NCI-H2196 (cell line): ENCODE measurements at regions not wholly inside any gene's neighbourhood (a gene's known extent, or its start where the extent isn't known, plus 50 kb on each side); places are given as distances from the start of the nearest gene placed in this dataset.
"Not testable (repeated sequence)": the region's sequence is repeated elsewhere in the genome, so short reads cannot be mapped to it uniquely, and the experiment has no call there.

ENCODE experiments used
- DNase-seq: peaks from one replicate; lab custom pipeline; 2025; ENCODE audit not compliant: unreplicated experiment; lab: John Stamatoyannopoulos, UW

DNA sequence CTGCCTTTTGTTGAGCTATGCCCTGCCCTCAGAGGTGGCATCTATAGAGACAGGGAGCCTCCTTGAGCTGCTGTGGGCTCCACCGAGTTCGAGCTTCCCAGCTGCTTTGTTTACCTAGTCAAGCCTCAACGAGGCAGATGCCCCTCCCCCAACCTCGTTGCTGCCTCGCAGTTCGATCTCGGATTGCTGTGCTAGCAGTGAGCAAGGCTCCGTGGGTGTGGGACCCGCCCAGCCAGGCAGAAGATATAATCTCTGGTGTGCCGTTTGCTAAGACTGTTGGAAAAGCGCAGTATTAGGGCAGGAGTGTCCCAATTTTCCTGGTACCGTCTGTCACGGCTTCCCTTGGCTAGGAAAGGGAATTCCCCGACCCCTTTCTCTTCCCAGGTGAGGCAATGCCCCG is 88.4 kb upstream of the CDK6 start:
- DNase-seq, result no peak

GRCh38 chr7:92917230-92917629 is 80.9 kb upstream of the CDK6 start:
- no peak for DNase-seq

- peak; percentile 2 for DNase-seq
Observed at GRCh38 chr7:92916770-92917224, 80.4 kb upstream of the CDK6 start.

- DNase-seq, result no peak
Observed at GRCh38 chr7:92915348-92915747, 79.0 kb upstream of the CDK6 start.

- DNase-seq, result no peak
Observed at GRCh38 chr7:92914645-92915044, 78.3 kb upstream of the CDK6 start.

DNA sequence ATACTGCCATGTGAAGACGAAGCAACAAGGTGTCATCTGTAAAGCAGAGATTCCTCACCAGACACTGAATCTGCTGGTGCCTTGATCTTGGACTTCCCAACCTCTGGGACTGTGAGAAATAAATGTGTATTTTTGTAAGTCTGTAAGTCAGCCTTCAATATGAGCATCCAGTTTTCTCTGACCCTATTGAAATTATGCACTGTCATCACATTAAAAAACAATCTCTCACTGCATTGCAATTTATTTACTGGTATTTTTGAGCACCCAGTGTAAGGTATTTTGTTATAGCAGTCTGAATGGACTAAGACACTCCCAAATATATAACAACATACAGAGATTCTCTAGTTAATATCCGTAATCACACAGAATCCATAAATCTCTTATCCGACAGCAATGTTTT is 77.5 kb upstream of the CDK6 start:
- no peak for DNase-seq

GRCh38 chr7:92910976-92911375 is 74.6 kb upstream of the CDK6 start:
- no peak for DNase-seq

DNA sequence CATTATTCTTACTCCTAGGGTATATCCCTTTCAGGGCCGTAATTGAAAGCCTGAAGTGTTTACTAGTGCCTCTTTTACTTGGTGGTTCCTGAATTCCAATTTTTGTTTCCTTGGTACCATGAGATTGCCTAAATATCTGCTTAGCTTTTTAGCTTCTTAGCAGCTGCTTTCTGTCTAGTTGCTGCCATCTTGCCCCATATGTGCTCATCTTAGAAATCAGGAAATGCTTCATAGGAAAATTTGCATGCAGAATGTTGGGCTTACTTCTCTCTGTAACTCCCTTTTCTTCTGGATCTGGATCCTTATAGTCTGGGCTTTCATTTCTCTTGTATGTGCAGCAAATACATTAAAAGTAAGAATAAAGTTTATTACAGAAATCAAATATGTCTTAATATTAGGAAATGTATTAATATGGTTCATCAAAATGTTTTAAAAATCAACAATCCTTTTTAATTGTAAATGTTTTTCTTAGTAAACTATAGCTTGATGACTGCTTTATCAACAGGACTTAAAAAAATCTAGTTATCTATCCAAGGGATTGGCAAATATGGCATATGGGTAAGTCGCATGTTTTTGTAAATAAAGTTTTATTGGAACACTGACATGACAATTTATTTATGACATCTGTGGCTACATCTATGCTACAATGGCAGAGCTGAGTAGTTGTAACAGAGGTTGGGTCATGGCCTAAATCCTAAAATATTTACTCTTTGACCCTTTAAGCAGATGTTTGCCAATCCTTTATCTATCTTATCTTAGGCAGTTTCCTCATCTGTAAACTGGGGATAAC is 73.5 kb upstream of the CDK6 start:
- no peak for DNase-seq

DNA sequence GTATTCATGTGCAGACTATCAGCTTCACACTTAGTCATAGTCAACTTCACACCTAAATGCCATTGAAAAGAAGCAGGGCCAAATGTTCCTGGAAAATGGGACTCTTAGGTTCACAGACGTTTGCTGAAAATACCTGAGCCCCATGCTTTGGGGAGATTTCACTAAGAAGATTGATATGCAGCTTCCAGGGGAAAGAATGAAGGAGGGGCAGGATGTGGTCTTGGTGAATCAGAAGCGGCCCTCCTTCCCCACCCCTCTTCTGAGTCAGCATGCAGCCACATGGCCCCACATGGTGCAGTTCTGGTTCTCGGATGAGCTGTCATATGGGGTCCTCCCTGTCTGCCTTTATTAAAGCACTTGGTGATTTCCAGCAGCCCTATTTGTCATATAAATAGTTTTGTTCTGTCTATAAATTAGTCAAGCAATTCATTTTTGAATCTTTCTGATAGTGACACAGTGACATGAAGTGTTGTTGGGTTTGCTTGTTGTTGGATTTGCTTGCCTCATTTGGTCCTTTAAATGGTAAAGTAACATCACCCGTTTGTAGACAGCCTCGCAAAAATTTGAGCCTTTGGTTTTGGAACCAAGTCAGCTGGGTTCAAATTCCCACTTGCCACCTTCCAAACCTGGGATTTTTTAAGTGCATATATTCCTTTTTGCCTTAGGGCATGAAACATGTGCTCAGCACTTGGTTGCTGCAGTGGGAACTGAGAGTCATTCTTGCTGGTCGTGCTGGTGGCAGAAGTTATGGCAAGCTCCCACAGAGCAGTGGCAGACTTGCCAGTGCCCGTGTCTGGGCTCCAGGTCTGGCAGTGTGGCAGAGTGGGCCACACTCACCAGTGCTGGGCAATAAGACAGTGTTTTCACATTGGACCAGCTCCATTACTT is 68.1 kb upstream of the CDK6 start:
- no peak for DNase-seq

DNA sequence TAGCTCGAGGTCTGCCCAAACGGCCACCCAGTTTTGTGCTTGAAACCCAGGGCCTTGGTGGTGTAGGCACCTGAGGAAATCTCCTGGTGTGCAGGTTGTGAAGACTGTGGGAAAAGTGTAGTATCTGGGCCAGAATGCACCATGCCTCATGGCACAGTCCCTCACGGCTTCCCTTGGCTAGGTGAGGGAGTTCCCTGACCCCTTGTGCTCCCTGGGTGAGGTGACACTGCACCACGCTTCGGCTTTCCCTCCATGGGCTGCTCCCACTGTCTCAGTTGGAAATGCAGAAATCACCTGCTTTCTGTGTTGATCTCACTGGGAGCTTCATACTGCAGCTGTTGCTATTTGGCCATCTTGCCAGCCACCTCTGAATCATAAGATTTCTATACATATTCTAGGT is 62.4 kb upstream of the CDK6 start:
- DNase-seq, result no peak

- DNase-seq, result not testable (repeated sequence)
Observed at GRCh38 chr7:92894857-92895256, 58.5 kb upstream of the CDK6 start.

DNA sequence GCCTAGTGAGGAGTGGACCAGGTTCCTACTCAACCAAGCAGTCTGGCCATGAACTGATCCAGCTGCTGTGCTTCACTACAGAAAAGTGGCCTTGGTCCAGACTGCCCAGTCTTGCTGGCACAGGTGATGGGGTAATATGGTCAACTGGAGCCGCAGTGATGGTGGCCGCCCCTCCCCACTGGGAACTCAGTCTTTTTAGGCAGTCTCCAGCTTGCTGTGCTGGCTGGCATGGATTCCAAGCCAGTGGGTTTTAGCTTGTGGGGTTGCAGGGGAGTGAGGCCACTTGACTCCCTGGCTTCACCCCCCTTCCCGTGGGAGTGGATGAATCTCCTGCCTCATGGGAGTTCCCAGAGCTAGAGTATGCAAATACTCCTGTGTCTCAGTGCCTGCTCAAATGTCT is 52.7 kb upstream of the CDK6 start:
- DNase-seq, result no peak
